HG03460 (cell line): ENCODE measurements at regions not wholly inside any gene's neighbourhood (a gene's known extent, or its start where the extent isn't known, plus 50 kb on each side); places are given as distances from the start of the nearest gene placed in this dataset.
"Not testable (repeated sequence)": the region's sequence is repeated elsewhere in the genome, so short reads cannot be mapped to it uniquely, and the experiment has no call there.

Source experiments
- ATAC-seq: cut with Tn5 transposase; IDR thresholded peaks from one replicate; pipeline ENCODE4 v1.9.1; 2021; ENCODE audit not compliant: unreplicated experiment

DNA sequence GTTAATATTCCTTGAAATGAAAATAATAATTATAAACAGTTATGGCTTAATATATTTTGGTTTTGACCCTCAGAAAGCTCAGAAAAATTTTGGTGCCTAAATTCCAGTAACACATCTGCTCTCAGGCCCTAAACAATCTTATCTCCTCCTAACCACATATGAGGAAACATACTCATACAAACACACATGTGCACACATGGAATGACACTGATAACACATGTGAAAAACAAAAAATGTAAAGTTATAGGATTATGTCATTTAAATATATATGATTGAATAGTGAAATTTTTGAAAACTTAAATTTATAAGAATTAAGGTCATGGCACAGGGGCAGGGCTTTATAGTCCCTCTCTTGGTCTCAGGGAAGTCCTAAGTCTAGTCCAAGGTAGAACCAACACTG, 127.2 kb upstream of the TRPC7 start:
- no peak for ATAC-seq

DNA sequence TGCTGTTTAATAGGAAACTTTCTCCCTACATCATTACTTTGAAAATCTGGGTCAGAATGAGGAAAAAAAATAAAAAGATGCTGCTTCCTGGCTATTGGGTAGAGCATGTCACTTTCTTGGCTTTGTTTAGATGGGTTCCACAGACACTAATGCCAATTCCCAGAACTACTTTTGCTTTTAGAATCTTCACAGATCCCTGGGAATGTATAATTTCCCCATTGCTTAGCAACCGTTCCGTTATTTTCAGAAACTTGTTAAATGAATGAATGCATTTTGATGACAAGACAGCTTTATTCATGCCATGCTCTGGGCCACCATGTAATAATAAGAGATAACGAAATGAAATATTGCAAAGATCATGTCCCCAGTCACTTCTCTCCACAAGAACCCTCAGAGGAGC, 126.5 kb upstream of the TRPC7 start:
- ATAC-seq = no peak

DNA sequence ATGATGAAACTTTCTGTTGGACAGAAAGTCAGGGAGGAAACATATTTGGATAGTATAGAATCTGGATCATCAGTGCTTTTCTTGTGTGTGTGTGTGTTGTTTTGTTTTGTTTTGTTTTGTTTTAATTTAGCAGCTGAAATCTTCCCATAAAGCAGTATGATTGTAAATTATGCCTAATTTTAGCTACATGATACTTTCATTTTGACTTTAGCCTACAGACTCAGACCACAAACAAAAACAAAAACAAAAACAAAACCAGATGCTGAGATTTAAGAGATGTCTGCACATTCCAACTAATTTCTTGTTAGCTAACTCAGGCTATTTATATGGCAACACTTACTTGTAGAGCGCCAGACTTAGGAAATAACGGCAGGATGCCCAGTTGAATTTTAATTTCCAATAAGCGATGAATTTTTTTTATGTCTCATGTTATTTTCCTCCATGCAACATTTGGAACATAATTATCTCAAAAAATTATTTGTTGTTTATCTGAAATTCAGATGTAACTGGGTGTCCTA, 119.5 kb upstream of the TRPC7 start:
- ATAC-seq = no peak

DNA sequence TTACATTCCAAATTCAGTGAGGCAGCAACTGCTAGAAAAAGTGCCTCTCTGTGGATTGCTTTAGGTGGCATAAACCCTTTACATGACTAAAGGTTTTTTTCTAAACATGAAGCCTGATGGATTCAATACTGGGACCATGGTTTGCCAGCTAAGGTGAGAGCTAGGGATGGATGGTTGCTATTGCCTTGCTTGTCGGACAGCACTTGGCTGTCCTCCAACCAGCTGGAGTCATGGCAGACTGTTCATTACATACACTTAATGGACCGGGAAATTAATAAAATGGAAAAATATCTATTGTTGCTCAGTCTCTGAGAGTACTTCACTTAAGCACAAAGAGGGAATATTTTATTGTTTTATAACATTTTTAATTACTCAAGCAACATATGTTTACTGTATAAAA, 116.9 kb upstream of the TRPC7 start:
- ATAC-seq = no peak

DNA sequence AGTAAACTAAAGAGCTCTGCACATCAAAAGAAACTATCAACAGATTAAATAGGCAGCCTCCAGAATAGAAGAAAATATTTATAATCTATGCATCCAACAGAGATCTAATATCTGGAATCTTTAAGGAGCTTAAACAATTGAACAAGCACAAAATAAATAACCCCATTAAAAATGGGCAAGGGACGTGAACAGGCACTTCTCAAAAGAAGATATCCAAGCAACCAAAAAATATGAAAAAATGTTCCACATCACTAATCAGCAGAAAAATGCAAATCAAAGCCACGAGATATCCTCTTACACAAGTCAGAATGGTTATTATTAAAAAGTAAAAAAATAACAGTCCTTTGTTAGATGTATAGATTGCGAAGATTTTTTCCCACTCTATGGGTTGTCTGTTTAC, 109.1 kb upstream of the TRPC7 start:
- no peak for ATAC-seq

DNA sequence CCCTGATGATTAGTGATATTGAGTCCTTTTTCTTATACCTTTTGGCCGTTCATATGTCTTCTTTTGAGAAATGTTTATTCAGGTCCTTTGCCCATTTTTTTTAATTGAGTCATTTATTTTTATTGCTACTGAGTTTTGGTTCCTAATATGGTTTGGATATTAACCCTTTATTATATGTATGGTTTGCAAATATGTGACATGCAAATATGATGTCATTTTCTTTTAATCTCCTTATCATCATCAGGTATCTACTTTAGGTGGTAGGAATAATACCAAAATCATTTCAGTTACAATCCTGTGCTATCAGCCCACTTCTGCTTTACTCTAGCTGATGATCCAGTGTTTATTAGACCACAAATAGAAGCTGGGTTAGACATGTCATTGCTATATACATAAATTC, 102.3 kb upstream of the TRPC7 start:
- ATAC-seq = no peak

DNA sequence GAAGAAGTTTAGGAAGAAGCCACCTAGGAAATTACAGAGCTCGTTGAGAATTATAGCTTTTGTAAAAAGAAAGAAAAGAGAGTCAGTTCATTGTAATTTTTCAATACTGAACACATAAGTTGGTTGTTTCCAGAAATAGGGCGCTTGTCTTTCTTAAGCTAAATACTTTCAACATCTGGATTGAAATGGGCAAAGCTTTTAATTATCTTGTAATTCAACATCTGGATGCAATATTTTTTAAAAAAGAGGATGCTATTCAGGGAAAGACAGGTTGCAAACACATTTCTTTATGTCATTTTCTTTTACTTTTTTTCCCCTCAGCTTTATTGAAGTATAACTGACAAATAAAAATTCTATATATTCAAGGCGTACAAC, 100.7 kb upstream of the TRPC7 start:
- ATAC-seq = no peak

DNA sequence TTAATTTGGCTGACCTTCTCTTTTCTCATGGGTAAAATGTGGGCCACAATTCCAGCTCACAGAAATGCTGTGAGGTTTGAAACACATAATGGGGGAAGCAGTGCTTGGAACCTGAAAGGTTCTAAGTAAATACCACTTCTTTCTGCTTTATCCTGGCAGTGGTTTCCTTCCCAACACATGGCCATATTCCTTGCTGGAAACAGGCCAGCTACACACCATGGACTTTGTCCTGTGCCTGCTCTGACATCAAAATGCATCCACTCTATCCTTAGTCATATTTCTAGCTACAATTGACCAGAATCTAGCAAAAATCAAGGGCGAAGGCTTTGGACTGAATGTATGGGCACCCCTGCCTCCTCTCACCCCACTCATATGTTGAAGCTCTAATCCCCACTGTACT, 93.1 kb upstream of the TRPC7 start:
- no peak for ATAC-seq

DNA sequence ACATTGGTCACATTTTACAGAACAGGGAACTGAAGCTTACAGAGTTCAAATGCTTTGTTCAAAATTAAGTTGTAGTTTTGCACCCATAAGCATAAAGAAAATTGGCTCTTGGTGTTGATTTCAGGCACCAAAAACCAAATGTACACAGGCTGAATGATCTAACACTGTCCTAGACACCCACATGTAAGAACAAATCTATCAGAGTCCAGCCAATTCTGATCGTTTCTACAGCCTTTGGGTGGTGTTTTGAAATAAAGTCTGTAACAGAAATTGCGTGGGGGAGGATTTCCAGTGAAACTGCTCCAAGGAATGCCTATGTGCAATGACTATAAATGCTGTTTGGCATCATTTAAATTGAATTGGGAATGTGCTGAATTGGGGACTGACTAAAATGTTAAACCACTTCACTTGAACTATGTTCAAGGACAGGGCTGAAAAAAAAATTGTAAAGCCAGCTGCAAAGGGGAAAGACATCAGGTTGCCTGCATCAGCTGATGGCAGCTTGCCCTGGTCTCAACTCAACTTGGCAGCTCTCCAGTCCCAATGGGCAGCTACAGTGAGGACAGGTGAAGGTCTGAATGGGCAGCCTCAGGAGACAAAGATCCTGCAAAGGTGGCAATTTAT, 92.2 kb upstream of the TRPC7 start:
- no peak for ATAC-seq

DNA sequence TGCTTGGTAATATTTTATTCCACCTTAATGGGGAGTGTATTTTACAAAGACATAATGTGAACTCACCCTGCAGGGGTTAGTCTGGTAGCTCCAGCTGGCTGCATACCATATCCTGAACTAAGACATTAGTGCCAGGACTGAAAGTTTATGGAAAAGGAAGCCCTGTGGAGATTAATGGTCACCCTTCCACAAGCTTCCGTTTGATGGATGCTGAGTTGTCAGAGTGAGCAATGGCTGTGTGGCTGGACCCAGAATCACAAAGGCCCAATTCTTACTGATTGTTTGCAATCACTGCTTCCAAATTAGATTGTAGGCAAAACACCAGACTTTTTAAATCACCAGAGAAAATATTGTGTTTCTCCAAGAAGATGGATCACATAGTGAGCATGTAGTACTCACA, 90.1 kb upstream of the TRPC7 start:
- ATAC-seq = no peak

DNA sequence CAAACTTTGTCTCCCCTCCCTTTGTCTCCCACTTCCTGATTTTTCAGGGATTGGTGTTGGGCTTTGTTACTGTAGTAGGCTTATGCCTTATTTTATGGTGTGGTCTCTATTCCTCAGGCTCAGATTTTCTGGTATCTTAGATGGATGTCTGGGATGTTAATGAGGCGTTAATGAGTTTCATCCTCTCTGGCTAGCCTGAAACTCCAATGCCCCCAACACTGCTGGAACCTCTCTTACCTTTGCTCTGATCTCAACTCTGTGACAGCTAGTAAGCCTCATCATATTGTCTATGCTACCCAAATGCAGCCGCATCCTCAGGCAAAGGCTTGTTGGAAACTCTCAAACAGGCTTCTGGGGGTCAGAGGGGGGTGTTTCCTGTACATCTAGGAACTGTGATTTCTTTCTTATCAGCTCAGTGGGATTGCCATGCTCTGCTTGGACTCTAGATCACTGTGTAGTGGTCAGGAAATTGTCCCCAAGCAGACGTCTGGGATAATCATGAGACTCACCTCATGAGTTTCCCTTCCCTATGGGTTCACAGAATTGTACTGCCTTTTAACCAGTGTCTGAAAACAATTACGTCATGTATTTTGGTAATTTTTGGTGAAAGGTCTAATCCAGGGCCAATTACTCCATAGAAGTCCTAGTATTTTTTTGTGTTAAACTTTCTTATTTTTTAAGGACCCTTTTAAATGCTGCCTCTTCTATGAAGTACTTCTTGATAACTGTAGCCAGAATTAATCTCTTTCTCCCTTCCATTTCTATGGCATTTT, 88.8 kb upstream of the TRPC7 start:
- no peak for ATAC-seq

DNA sequence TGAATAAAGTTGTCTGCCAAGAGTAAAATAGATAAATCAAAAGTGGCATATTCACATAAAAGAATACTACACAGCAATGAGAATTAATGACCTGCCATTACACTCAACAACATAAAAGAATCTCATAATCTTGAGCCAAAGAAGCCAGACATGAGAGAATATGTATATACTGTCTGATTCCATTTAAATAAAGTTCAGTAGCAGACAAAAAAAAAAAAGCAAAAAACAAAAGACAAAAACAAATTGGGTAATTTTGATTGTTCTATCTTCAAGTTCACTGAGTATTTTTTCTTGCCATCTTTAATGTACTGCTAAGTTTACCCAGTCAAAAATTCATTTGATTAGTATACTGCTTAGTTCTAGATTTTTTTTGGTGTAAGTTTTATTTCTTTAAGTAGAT, 87.9 kb upstream of the TRPC7 start:
- no peak for ATAC-seq

DNA sequence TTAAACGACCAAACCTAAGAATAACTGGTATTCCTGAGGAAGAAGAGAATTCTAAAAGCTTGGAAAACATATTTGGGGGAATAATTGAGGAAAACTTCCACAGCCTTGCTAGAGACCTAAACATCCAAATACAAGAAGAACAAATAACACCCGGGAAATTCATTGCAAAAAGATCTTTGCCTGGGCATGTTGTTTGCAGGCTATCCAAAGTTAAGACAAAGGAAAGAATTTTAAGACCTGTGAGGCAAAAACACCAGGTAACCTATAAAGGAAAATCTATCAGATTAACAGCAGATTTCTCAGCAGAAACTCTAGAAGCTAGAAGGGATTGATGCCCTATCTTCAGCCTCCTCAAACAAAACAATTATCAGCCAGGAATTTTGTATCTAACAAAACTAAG, 82.2 kb upstream of the TRPC7 start:
- ATAC-seq = not testable (repeated sequence)

DNA sequence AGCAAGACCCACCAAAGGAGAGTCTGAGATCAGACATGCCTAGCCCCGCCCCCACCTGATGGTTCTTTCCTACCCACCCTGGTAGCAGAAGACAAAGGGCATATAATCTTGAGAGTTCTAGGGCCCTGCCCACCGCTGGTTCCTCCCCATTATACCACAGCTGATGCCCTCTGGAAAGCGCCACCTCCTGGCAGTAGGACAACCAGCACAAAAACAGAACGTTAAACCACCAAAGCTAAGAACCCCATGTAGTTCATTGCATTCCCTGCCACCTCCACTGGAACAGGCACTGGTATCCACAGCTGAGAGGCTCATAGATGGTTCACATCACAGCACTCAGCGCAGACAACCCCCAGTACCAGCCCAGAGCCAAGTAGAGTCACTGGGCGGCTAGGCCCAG, 81.2 kb upstream of the TRPC7 start:
- ATAC-seq = no peak

DNA sequence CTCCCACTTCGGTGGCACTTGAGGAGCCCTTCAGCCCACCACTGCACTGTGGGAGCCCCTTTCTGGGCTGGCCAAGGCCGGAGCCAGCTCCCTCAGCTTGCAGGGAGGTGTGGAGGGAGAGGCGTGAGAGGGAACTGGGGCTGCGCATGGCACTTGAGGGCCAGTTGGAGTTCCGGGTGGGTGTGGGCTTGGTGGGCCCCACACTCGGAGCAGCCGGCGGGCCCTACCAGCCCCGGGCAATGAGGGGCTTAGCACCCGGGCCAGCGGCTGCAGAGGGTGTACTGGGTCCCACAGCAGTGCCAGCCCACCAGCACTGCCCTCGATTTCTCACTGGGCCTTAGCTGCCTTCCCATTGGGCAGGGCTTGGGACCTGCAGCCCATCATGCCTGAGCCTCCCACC, 78.8 kb upstream of the TRPC7 start:
- not testable (repeated sequence) for ATAC-seq

DNA sequence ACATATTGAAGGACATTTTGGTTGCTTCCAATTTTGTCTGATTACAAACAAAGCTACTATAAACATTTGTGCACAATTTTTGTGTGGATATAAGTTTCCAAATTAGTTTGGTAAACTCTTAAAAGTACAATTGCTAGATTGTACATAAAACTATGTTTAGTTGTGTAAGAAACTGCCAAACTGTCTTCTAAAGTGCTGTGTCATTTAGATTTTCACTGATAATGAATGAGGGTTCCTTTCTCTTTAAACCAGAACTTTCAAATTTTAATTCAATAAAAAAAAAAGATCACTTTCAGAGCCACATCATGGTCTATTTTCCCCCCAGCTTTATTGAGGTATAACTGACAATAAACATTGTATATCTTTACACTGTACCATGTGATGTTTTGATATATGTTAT, 74.0 kb upstream of the TRPC7 start:
- no peak for ATAC-seq

DNA sequence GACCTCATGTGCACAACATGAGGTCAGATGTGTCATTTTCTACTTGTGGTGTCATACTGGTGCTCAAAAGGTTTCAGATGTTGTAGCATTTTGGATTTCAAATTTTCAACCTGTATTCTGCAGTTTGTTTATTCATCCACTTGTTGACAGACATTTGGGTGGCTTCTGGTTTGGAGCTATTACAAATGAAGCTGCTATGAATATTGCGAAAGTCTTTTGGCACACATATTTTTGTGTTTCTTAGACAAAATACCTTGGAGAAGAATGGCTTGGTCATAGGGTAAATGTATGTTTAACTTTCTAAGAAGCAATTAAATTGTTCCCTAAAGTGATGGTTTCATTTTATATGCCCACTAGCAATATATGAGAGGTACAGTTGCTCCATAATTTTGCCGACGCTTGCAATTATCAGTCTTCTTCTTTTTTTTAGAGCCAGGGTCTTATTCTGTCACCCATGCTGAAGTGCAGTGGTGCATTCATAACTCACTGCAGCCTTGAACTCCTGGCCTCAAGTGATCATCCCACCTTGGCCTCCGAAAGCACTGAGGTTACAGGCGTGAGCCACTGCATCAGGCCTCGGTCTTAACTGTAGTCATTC, 70.7 kb upstream of the TRPC7 start:
- ATAC-seq = no peak

DNA sequence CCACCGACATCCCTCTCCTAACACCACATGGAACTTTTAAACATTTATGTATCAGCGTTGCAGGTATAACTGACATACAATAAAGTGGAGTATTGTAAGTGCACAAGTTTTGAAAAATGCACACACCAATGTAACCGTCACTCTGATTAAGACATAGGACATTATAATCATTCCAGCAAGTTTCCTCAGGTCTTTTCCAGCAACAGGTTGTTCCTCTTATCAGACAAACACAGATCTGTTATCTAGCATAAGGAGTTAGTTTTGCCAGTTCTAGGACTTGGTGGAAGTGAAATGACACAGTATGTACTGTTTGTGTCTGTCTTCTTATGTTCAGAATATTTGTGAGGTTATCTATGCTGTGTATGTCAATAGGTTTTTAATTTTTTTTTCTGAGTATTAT, 69.5 kb upstream of the TRPC7 start:
- ATAC-seq = no peak

DNA sequence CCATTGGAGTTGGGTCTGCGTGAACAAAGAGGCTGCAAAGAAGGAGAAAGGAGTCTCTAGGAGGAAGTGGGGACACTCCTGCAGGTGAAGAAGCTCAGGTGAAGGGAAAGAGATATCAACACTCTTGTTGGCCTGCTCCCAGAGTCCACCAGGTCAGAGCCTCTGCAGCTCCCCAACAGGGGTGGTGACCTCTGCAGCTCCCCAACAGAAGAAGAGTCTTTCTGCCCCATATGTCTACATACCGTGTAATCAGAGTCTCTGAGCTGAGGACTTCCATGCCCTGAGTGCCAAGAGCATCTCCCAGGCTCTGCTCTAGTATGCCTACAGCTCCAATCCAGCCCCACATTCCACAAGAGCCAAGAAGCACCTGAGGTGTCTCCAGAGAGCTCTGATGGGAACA, 67.4 kb upstream of the TRPC7 start:
- ATAC-seq = no peak

DNA sequence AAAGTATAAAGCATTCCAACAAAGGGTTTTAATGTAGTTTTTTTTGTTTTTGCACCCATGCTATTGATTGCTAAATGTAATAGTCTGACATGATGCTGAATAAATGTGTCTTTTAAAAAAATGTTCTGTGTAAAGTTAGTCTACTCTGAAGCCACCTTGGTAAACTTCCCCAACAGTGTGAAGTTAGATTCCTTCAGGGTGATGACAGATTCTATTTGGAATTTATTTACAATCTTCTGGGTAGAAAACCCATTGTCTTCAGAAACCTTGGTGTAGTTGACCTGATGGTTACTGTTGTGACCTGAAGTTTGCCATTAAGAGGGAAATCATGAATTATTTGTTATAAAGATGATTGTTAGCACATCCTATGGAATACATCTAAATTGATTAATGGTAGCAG, 64.7 kb upstream of the TRPC7 start:
- no peak for ATAC-seq

DNA sequence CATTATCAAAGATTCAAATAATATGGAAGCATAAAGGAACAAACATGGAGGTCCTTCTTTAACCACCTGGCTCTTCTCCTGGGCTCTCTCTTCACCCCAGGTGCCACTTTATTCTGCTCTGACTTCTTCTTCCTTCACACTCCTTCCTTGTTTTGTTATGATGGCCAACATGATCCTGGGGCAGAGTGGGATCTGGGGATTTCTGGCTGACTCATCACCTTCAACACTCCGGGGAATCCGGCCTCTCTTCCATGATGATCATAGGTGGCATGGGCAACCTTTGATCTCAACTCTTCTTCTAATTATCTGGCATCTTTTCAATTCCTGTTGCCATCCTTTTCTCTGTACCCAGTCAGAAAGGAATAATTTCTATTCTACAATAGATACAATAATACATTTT, 62.1 kb upstream of the TRPC7 start:
- no peak for ATAC-seq

DNA sequence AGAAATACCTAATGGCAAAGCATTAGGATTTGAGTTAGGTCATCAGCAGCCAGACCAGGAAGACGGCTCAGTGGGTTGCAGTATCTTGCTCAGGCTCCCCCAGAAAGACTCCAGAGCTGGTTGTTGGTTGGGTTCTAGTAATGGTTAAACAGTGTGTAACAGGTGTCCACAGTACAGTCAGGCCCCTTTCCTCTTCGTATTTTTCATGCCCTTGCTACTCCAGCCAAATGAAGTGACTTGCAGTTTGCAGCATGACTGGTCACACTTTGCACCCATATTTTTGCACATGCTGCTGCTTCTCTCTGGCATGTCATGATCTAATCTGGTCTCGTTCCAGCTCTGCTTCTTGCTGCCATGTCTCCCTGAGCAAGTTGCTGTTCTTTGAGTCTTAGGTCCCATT, 60.6 kb upstream of the TRPC7 start:
- ATAC-seq = no peak
